Endothelial cell of umbilical vein (primary cell): ENCODE measurements at regions not wholly inside any gene's neighbourhood (a gene's known extent, or its start where the extent isn't known, plus 50 kb on each side); places are given as distances from the start of the nearest gene placed in this dataset.

Source experiments
- BruUV-seq: library from RNA; stranded (reverse); fragments of 400-500 nt; replicated peaks from 2 replicates; lab custom pipeline; 2021; lab: Mats Ljungman, UMichigan
- CTCF ChIA-PET: fragments of 300-600, 350-600 bp; sonication (Branson Sonifier 250); formaldehyde crosslinking; loops from one replicate; lab custom pipeline; 2021; ENCODE audit warnings: antibody characterized with exemption, inconsistent platforms; lab: Charles Lee
- POLR2A ChIA-PET: fragments of 300-600, 350-600 bp; sonication (Branson Sonifier 250); formaldehyde crosslinking; loops from one replicate; lab custom pipeline; 2021; ENCODE audit warnings: antibody characterized with exemption, inconsistent platforms; lab: Charles Lee
- DNase-seq: peaks from one replicate; pipeline ENCODE4 v3.0.0-alpha.2; 2011; ENCODE audit warnings: low read depth, low spot score
- FAIRE-seq: peaks from 2 replicates; lab custom pipeline; 2011; peaks lifted over from hg19 to GRCh38; lab: Jason Lieb, UNC
- H2AFZ ChIP-seq: 2 replicates; pipeline ENCODE4 v1.6.0; 2012; ENCODE audit warnings: low read depth, low read length, control low read depth, inconsistent platforms
- H3K27ac ChIP-seq: 2 replicates; pipeline ENCODE4 v1.5.1; 2011; ENCODE audit warnings: low read depth, mild to moderate bottlenecking, control low read depth, low read length, moderate library complexity; ENCODE audit not compliant: insufficient read depth
- H3K27me3 ChIP-seq, 2 experiments: 2 replicates each; pipeline versions ENCODE4 v1.6.0 to v1.6.1; 2011; ENCODE audit warnings: low read length in 2 of 2, mixed read lengths in 1 of 2; ENCODE audit not compliant: control insufficient read depth in 2 of 2, insufficient read depth in 2 of 2
- H3K36me3 ChIP-seq, 2 experiments: 2 replicates in 1 of 2; 3 replicates in 1 of 2; pipeline ENCODE4 v1.5.1; 2011; ENCODE audit warnings: low read length in 2 of 2, mild to moderate bottlenecking in 1 of 2, moderate library complexity in 1 of 2; ENCODE audit not compliant: control insufficient read depth in 2 of 2, insufficient read depth in 2 of 2; ENCODE audit errors: extremely low read depth in 1 of 2
- H3K4me1 ChIP-seq: 3 replicates; pipeline ENCODE4 v1.5.1; 2011; ENCODE audit warnings: mild to moderate bottlenecking, low read length; ENCODE audit not compliant: control insufficient read depth, insufficient read depth; ENCODE audit errors: extremely low read depth
- H3K4me2 ChIP-seq: 2 replicates; pipeline ENCODE4 v1.6.1; 2011; ENCODE audit warnings: low read length, control low read depth, mixed read lengths; ENCODE audit not compliant: insufficient read depth
- H3K4me3 ChIP-seq, 3 experiments: fragments of 200-600 bp in 1 of 3; sonication (generic), shearing (Covaris generic) in 1 of 3; replicated peaks in 1 of 3; 2 replicates each; pipeline ENCODE4 v1.5.1; 2011 to 2016; ENCODE audit warnings: control low read depth in 3 of 3, low read length in 3 of 3, mild to moderate bottlenecking in 2 of 3, inconsistent platforms in 1 of 3, low read depth in 1 of 3, moderate library complexity in 1 of 3; ENCODE audit not compliant: insufficient read depth in 1 of 3
- H3K79me2 ChIP-seq: 2 replicates; pipeline ENCODE4 v1.6.0; 2012; ENCODE audit warnings: low read length, inconsistent platforms; ENCODE audit not compliant: control insufficient read depth, insufficient read depth
- H3K9ac ChIP-seq: replicated peaks from 2 replicates; pipeline ENCODE3; 2011; ENCODE audit warnings: low read length, control low read depth; ENCODE audit not compliant: insufficient read depth; ENCODE audit errors: extremely low read depth
- H3K9me1 ChIP-seq: replicated peaks from 3 replicates; pipeline ENCODE4 v1.6.0; 2011; ENCODE audit warnings: mild to moderate bottlenecking, low read length; ENCODE audit not compliant: control insufficient read depth, insufficient read depth; ENCODE audit errors: extremely low read depth
- H3K9me3 ChIP-seq: replicated peaks from 2 replicates; pipeline ENCODE4 v1.5.1; 2012; ENCODE audit warnings: low read length, inconsistent platforms; ENCODE audit not compliant: control insufficient read depth, insufficient read depth
- H4K20me1 ChIP-seq: replicated peaks from 2 replicates; pipeline ENCODE3; 2011; ENCODE audit warnings: mild to moderate bottlenecking, low read length; ENCODE audit not compliant: control insufficient read depth, insufficient read depth; ENCODE audit errors: extremely low read depth
- EZH2 ChIP-seq: IDR thresholded peaks from 2 replicates; pipeline ENCODE4 v1.6.1; 2012; ENCODE audit warnings: borderline replicate concordance, low read depth, mild to moderate bottlenecking, moderate library complexity, low read length, inconsistent platforms; ENCODE audit not compliant: severe bottlenecking
- FOS ChIP-seq: IDR thresholded peaks from 2 replicates; pipeline ENCODE4 v1.6.1; 2011; ENCODE audit warnings: mild to moderate bottlenecking, low read length, moderate library complexity, borderline replicate concordance; ENCODE audit not compliant: insufficient read depth
- JUN ChIP-seq: IDR thresholded peaks from 2 replicates; pipeline ENCODE4 v1.6.1; 2011; ENCODE audit warnings: borderline replicate concordance, low read depth; ENCODE audit not compliant: insufficient read length, insufficient read depth
- MYC ChIP-seq: IDR thresholded peaks from one replicate; pipeline ENCODE4 v1.6.1; 2011; ENCODE audit warnings: mild to moderate bottlenecking, low read depth, low read length
- POLR2A ChIP-seq: IDR thresholded peaks from 2 replicates; pipeline ENCODE4 v1.6.1; 2012; ENCODE audit warnings: low read depth, mild to moderate bottlenecking, control low read depth, low read length
- POLR2AphosphoS5 ChIP-seq: IDR thresholded peaks from 2 replicates; pipeline ENCODE4 v1.6.1; 2012; ENCODE audit warnings: low read depth, mild to moderate bottlenecking, control low read depth, low read length, moderate library complexity; ENCODE audit not compliant: insufficient read depth
- dilution Hi-C: fragments of 300-500 bp; cut with MboI; formaldehyde crosslinking; loops from one replicate; pipeline ENCODE4 v1.15.0; 2019; ENCODE audit warnings: low sequenced_read_pairs; ENCODE audit not compliant: extremely low pct_ligation_motif_present
- intact Hi-C: fragments of 100-400 bp; cut with micrococcal nuclease; formaldehyde crosslinking; loops from one replicate; pipeline ENCODE4 v1.10.0; 2022
- TF ChIP-seq, protein P1 (sequence below): IDR thresholded peaks from 2 replicates; pipeline ENCODE4 v1.6.1; 2011; ENCODE audit not compliant: insufficient read depth, insufficient read length
- TF ChIP-seq, protein P2 (sequence below), 2 donors: IDR thresholded peaks; 1 replicate in 1 of 2; 2 replicates in 1 of 2; pipeline ENCODE4 v1.5.1; 2011; ENCODE audit warnings: low read length in 2 of 2, mild to moderate bottlenecking in 2 of 2, moderate library complexity in 2 of 2, control low read depth in 1 of 2, inconsistent platforms in 1 of 2, low read depth in 1 of 2; ENCODE audit not compliant: insufficient read depth in 1 of 2; ENCODE audit errors: extremely low read depth in 1 of 2

- H3K36me3 ChIP-seq: no peaks in the 10 kb centered on the region
- ChIA-PET POLR2A (no interaction called here), CTCF (interaction anchor here (1.1 kb wide), 2 partner anchors 18 to 21 kb away, joined by 3 read pairs; no protein-coding TSS in a partner anchor)
- no peak overlapping the region for H3K4me3 ChIP-seq
- H3K9ac ChIP-seq: no peak overlapping the region
- intact Hi-C loops (no loop called here), dilution Hi-C loops (no loop called here)
- H3K4me1 ChIP-seq: no peaks in the 10 kb centered on the region
- H3K9me3 ChIP-seq: no peaks in the 10 kb centered on the region
- H3K79me2 ChIP-seq: no peaks in the 10 kb centered on the region
- no peak overlapping the region for H2AFZ ChIP-seq
- DNase-seq (no peak), FAIRE-seq (no peak)
- H3K27me3 ChIP-seq: peaks cover 10 to 13% of the 10 kb centered on the region in 2 experiments
- H3K9me1 ChIP-seq: no peaks in the 10 kb centered on the region
- TF ChIP-seq POLR2AphosphoS5 (no peak), JUN (no peak), POLR2A (no peak), MYC (no peak), FOS (no peak), EZH2 (no peak)
- TF ChIP-seq, protein P1, sequence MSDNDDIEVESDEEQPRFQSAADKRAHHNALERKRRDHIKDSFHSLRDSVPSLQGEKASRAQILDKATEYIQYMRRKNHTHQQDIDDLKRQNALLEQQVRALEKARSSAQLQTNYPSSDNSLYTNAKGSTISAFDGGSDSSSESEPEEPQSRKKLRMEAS: no peak
- TF ChIP-seq, protein P2, sequence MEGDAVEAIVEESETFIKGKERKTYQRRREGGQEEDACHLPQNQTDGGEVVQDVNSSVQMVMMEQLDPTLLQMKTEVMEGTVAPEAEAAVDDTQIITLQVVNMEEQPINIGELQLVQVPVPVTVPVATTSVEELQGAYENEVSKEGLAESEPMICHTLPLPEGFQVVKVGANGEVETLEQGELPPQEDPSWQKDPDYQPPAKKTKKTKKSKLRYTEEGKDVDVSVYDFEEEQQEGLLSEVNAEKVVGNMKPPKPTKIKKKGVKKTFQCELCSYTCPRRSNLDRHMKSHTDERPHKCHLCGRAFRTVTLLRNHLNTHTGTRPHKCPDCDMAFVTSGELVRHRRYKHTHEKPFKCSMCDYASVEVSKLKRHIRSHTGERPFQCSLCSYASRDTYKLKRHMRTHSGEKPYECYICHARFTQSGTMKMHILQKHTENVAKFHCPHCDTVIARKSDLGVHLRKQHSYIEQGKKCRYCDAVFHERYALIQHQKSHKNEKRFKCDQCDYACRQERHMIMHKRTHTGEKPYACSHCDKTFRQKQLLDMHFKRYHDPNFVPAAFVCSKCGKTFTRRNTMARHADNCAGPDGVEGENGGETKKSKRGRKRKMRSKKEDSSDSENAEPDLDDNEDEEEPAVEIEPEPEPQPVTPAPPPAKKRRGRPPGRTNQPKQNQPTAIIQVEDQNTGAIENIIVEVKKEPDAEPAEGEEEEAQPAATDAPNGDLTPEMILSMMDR (IDR thresholded peaks at IDR 0.05; ENCODE audit: extremely low read depth in 1 of 2, insufficient read depth in 1 of 2, low read depth in 1 of 2, low read length in 2 of 2): no peak
- BruUV-seq: no TSS peak
- no peak overlapping the region for H3K27ac ChIP-seq
- no peak overlapping the region for H3K4me2 ChIP-seq
- no peaks in the 10 kb centered on the region for H4K20me1 ChIP-seq
Measured at GRCh38 chr16:85472514-85472913, 140.6 kb upstream of the GSE1 start.
